A673 (cell line): ENCODE measurements at regions not wholly inside any gene's neighbourhood (a gene's known extent, or its start where the extent isn't known, plus 50 kb on each side); places are given as distances from the start of the nearest gene placed in this dataset.

ENCODE experiments used
- CTCF ChIP-seq: fragments of 300-800, 200-600 bp; sonication (generic); conservative IDR thresholded peaks from 2 replicates; pipeline ENCODE4 v1.5.1; 2017; ENCODE audit warnings: low read depth, mild to moderate bottlenecking, antibody characterized with exemption, low read length, moderate library complexity, mixed read lengths
- EZH2 ChIP-seq: fragments of 200-600 bp; sonication (generic); IDR thresholded peaks from 2 replicates; pipeline ENCODE4 v1.6.1; 2017; ENCODE audit warnings: borderline replicate concordance, low read depth, mild to moderate bottlenecking, mixed read lengths, antibody characterized with exemption, low read length; ENCODE audit not compliant: poor library complexity, severe bottlenecking

- no peak for TF ChIP-seq CTCF
- no peak for TF ChIP-seq EZH2
Observed at GRCh38 chr14:100671906-100672305, 54.8 kb upstream of the DLK1 start.
